Keratinocyte (primary cell): ENCODE measurements at regions not wholly inside any gene's neighbourhood (a gene's known extent, or its start where the extent isn't known, plus 50 kb on each side); places are given as distances from the start of the nearest gene placed in this dataset.

Experiments used
- CTCF ChIP-seq, 3 experiments: IDR thresholded peaks in 1 of 3; conservative IDR thresholded peaks in 1 of 3; optimal IDR thresholded peaks in 1 of 3; 2 replicates in 2 of 3; 3 replicates in 1 of 3; pipeline versions ENCODE3 to v1.5.1; 2011; ENCODE audit warnings: low read length in 3 of 3, mild to moderate bottlenecking in 3 of 3, moderate library complexity in 2 of 3, control low read depth in 1 of 3, inconsistent platforms in 1 of 3; ENCODE audit not compliant: insufficient read depth in 2 of 3; ENCODE audit errors: extremely low read depth in 1 of 3
- EZH2 ChIP-seq: IDR thresholded peaks from one replicate; pipeline ENCODE4 v1.6.1; 2012; ENCODE audit warnings: inconsistent platforms, mild to moderate bottlenecking, low read length, moderate library complexity

- no peak for TF ChIP-seq CTCF (optimal IDR thresholded peaks at IDR 0.05 in 1 of 3, IDR thresholded peaks at IDR 0.05 in 1 of 3, conservative IDR thresholded peaks at IDR 0.05 in 1 of 3; ENCODE audit: extremely low read depth in 1 of 3, insufficient read depth in 2 of 3, low read length in 3 of 3)
- no peak for TF ChIP-seq EZH2
Observed at GRCh38 chr1:203559523-203559922, 65.6 kb downstream of the OPTC start.
